HEK293 (cell line): ENCODE measurements at regions not wholly inside any gene's neighbourhood (a gene's known extent, or its start where the extent isn't known, plus 50 kb on each side); places are given as distances from the start of the nearest gene placed in this dataset.

Experiments
- BCL11B ChIP-seq: fragments of 450-650 bp; formaldehyde crosslinking; IDR thresholded peaks from 2 replicates; pipeline ENCODE4 v1.5.1; 2016; ENCODE audit warnings: low read depth, missing biosample characterization, missing genetic modification characterization
- BCL6B ChIP-seq: fragments of 450-650 bp; formaldehyde crosslinking; IDR thresholded peaks from 2 replicates; pipeline ENCODE4 v1.5.1; 2017; ENCODE audit warnings: missing biosample characterization, missing genetic modification characterization
- FEZF1 ChIP-seq: fragments of 450-650 bp; formaldehyde crosslinking; IDR thresholded peaks from 2 replicates; pipeline ENCODE4 v1.5.1; 2016; ENCODE audit warnings: missing biosample characterization, missing genetic modification characterization
- GLIS1 ChIP-seq: fragments of 450-650 bp; formaldehyde crosslinking; IDR thresholded peaks from 2 replicates; pipeline ENCODE4 v1.5.1; 2016; ENCODE audit warnings: missing biosample characterization, missing genetic modification characterization
- KLF10 ChIP-seq: fragments of 450-650 bp; IDR thresholded peaks from 2 replicates; pipeline ENCODE4 v1.5.1; 2018; ENCODE audit warnings: missing biosample characterization, mild to moderate bottlenecking, missing genetic modification characterization
- KLF7 ChIP-seq: fragments of 450-650 bp; formaldehyde crosslinking; IDR thresholded peaks from 2 replicates; pipeline ENCODE4 v1.5.1; 2016; ENCODE audit warnings: missing biosample characterization, missing genetic modification characterization, borderline replicate concordance
- KLF9 ChIP-seq: fragments of 450-650 bp; formaldehyde crosslinking; IDR thresholded peaks from 2 replicates; pipeline ENCODE4 v1.5.1; 2016; ENCODE audit warnings: missing biosample characterization, missing genetic modification characterization, low read depth
- REPIN1 ChIP-seq: fragments of 450-650 bp; formaldehyde crosslinking; IDR thresholded peaks from 2 replicates; pipeline ENCODE4 v1.5.1; 2017; ENCODE audit warnings: missing biosample characterization, missing genetic modification characterization, low read depth
- ZBTB6 ChIP-seq: fragments of 450-650 bp; formaldehyde crosslinking; IDR thresholded peaks from 2 replicates; pipeline ENCODE4 v1.5.1; 2017; ENCODE audit warnings: missing biosample characterization, missing genetic modification characterization
- ZEB2 ChIP-seq: fragments of 450-650 bp; formaldehyde crosslinking; IDR thresholded peaks from 2 replicates; pipeline ENCODE4 v1.5.1; 2016; ENCODE audit warnings: missing biosample characterization, missing genetic modification characterization
- ZFHX2 ChIP-seq: fragments of 450-650 bp; formaldehyde crosslinking; conservative IDR thresholded peaks from 2 replicates; pipeline ENCODE4 v1.5.1; 2016; ENCODE audit warnings: missing biosample characterization, missing genetic modification characterization
- ZFP3 ChIP-seq: fragments of 450-650 bp; formaldehyde crosslinking; IDR thresholded peaks from 2 replicates; pipeline ENCODE4 v1.5.1; 2016; ENCODE audit warnings: low read depth, missing biosample characterization, missing genetic modification characterization
- ZNF16 ChIP-seq: fragments of 450-650 bp; formaldehyde crosslinking; IDR thresholded peaks from 2 replicates; pipeline ENCODE4 v1.5.1; 2016; ENCODE audit warnings: low read depth, missing biosample characterization, missing genetic modification characterization
- ZNF184 ChIP-seq: fragments of 450-650 bp; IDR thresholded peaks from 2 replicates; pipeline ENCODE4 v1.5.1; 2018; ENCODE audit warnings: missing biosample characterization, mild to moderate bottlenecking, missing genetic modification characterization
- ZNF394 ChIP-seq: fragments of 450-650 bp; formaldehyde crosslinking; IDR thresholded peaks from 2 replicates; pipeline ENCODE4 v1.5.1; 2016; ENCODE audit warnings: missing biosample characterization, missing genetic modification characterization, mild to moderate bottlenecking, moderate library complexity, borderline replicate concordance
- ZNF433 ChIP-seq: fragments of 450-650 bp; formaldehyde crosslinking; IDR thresholded peaks from 2 replicates; pipeline ENCODE4 v1.5.1; 2016; ENCODE audit warnings: missing biosample characterization, missing genetic modification characterization, low read depth
- ZNF473 ChIP-seq: fragments of 450-650 bp; formaldehyde crosslinking; IDR thresholded peaks from 2 replicates; pipeline ENCODE4 v1.5.1; 2017; ENCODE audit warnings: missing biosample characterization, missing genetic modification characterization
- ZNF48 ChIP-seq: fragments of 450-650 bp; formaldehyde crosslinking; IDR thresholded peaks from 2 replicates; pipeline ENCODE4 v1.5.1; 2016; ENCODE audit warnings: missing biosample characterization, missing genetic modification characterization
- ZNF501 ChIP-seq: fragments of 450-650 bp; formaldehyde crosslinking; IDR thresholded peaks from 2 replicates; pipeline ENCODE4 v1.5.1; 2016; ENCODE audit warnings: missing biosample characterization, missing genetic modification characterization
- ZNF629 ChIP-seq: fragments of 450-650 bp; formaldehyde crosslinking; IDR thresholded peaks from 2 replicates; pipeline ENCODE4 v1.5.1; 2017; ENCODE audit warnings: missing biosample characterization, missing genetic modification characterization
- ZNF76 ChIP-seq: fragments of 450-650 bp; formaldehyde crosslinking; IDR thresholded peaks from 2 replicates; pipeline ENCODE4; 2016; ENCODE audit warnings: low read depth, missing biosample characterization, missing genetic modification characterization, borderline replicate concordance
- ZNF843 ChIP-seq: fragments of 450-650 bp; formaldehyde crosslinking; IDR thresholded peaks from 2 replicates; pipeline ENCODE4 v1.5.1; 2016; ENCODE audit warnings: missing biosample characterization, missing genetic modification characterization
- ZSCAN23 ChIP-seq: fragments of 450-650 bp; formaldehyde crosslinking; IDR thresholded peaks from 2 replicates; pipeline ENCODE4 v1.5.1; 2016; ENCODE audit warnings: missing biosample characterization, missing genetic modification characterization
- ZSCAN30 ChIP-seq: fragments of 450-650 bp; IDR thresholded peaks from 2 replicates; pipeline ENCODE4 v1.5.1; 2018; ENCODE audit warnings: missing biosample characterization, mild to moderate bottlenecking, missing genetic modification characterization, moderate library complexity
- TF ChIP-seq, protein P1 (sequence below): fragments of 450-650 bp; formaldehyde crosslinking; IDR thresholded peaks from 2 replicates; pipeline ENCODE4 v1.5.1; 2016; ENCODE audit warnings: missing biosample characterization, missing genetic modification characterization
- TF ChIP-seq, protein P2 (sequence below): fragments of 450-650 bp; formaldehyde crosslinking; IDR thresholded peaks from 2 replicates; pipeline ENCODE4 v1.5.1; 2016; ENCODE audit warnings: missing biosample characterization, missing genetic modification characterization
- TF ChIP-seq, protein P3 (sequence below): fragments of 450-650 bp; formaldehyde crosslinking; IDR thresholded peaks from 2 replicates; pipeline ENCODE4 v1.5.1; 2017; ENCODE audit warnings: missing biosample characterization, missing genetic modification characterization
- TF ChIP-seq, protein P4 (sequence below): fragments of 450-650 bp; IDR thresholded peaks from 2 replicates; pipeline ENCODE4 v1.5.1; 2018; ENCODE audit warnings: missing biosample characterization, mild to moderate bottlenecking, missing genetic modification characterization
- TF ChIP-seq, protein P5 (sequence below): fragments of 450-650 bp; formaldehyde crosslinking; IDR thresholded peaks from 2 replicates; pipeline ENCODE4; 2016; ENCODE audit warnings: missing biosample characterization, missing genetic modification characterization

DNA sequence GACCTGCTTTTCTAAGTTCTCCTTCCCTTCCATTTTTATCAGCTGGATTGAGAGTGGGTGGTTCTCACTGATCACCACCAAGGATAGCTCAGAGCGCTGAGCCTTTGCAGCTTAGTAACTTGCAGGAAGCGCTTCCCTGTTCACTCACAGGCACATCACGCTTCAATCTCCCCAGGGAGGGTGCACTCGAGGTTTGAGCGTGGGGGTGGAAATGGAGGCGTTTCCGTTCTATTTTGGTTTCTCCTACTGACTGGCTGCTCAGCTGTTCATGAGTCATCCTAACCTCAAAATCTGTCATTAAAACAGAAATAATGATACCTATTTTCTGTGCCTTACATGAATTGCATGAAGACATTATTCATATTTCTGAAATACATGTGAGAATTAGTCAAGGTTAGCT, 292.1 kb downstream of the SPRY2 start (continued):
- TF ChIP-seq, protein P1, sequence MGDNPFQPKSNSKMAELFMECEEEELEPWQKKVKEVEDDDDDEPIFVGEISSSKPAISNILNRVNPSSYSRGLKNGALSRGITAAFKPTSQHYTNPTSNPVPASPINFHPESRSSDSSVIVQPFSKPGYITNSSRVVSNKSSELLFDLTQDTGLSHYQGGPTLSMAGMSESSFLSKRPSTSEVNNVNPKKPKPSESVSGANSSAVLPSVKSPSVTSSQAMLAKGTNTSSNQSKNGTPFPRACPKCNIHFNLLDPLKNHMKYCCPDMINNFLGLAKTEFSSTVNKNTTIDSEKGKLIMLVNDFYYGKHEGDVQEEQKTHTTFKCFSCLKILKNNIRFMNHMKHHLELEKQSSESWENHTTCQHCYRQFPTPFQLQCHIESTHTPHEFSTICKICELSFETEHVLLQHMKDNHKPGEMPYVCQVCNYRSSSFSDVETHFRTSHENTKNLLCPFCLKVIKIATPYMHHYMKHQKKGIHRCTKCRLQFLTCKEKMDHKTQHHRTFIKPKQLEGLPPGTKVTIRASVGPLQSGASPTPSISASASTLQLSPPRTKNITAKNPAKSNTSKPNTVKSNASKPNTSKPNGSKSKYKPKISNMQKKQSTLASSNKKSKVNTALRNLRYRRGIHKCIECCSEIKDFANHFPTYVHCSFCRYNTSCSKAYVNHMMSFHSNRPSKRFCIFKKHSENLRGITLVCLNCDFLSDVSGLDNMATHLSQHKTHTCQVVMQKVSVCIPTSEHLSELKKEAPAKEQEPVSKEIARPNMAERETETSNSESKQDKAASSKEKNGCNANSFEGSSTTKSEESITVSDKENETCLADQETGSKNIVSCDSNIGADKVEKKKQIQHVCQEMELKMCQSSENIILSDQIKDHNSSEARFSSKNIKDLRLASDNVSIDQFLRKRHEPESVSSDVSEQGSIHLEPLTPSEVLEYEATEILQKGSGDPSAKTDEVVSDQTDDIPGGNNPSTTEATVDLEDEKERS (tag by site-specific recombination): no peak
- TF ChIP-seq BCL6B (tag by site-specific recombination): peak; percentile 93
- TF ChIP-seq, protein P2, sequence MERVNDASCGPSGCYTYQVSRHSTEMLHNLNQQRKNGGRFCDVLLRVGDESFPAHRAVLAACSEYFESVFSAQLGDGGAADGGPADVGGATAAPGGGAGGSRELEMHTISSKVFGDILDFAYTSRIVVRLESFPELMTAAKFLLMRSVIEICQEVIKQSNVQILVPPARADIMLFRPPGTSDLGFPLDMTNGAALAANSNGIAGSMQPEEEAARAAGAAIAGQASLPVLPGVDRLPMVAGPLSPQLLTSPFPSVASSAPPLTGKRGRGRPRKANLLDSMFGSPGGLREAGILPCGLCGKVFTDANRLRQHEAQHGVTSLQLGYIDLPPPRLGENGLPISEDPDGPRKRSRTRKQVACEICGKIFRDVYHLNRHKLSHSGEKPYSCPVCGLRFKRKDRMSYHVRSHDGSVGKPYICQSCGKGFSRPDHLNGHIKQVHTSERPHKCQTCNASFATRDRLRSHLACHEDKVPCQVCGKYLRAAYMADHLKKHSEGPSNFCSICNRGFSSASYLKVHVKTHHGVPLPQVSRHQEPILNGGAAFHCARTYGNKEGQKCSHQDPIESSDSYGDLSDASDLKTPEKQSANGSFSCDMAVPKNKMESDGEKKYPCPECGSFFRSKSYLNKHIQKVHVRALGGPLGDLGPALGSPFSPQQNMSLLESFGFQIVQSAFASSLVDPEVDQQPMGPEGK (tag by site-specific recombination): peak; percentile 67
- no peak for TF ChIP-seq ZSCAN23 (tag by site-specific recombination)
- TF ChIP-seq KLF7 (tag by site-specific recombination): no peak
- TF ChIP-seq ZNF394 (tag by site-specific recombination): peak; percentile 46; the same call in 1 of the 2 replicates
- TF ChIP-seq ZFHX2 (tag by site-specific recombination): peak; percentile 95
- TF ChIP-seq ZNF843 (tag by site-specific recombination): peak; percentile 33; the same call in 1 of the 2 replicates
- TF ChIP-seq ZNF48 (tag by site-specific recombination): no peak
- TF ChIP-seq BCL11B (tag by site-specific recombination): no peak
- TF ChIP-seq ZNF473 (tag by site-specific recombination): no peak
- peak; percentile 17; the same call in 1 of the 2 replicates for TF ChIP-seq GLIS1
- peak; percentile 38; the same call in 1 of the 2 replicates for TF ChIP-seq KLF9 (tag by site-specific recombination)
- TF ChIP-seq, protein P3, sequence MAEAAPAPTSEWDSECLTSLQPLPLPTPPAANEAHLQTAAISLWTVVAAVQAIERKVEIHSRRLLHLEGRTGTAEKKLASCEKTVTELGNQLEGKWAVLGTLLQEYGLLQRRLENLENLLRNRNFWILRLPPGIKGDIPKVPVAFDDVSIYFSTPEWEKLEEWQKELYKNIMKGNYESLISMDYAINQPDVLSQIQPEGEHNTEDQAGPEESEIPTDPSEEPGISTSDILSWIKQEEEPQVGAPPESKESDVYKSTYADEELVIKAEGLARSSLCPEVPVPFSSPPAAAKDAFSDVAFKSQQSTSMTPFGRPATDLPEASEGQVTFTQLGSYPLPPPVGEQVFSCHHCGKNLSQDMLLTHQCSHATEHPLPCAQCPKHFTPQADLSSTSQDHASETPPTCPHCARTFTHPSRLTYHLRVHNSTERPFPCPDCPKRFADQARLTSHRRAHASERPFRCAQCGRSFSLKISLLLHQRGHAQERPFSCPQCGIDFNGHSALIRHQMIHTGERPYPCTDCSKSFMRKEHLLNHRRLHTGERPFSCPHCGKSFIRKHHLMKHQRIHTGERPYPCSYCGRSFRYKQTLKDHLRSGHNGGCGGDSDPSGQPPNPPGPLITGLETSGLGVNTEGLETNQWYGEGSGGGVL: no peak; the same call in 1 of the 2 replicates
- peak; percentile 58 for TF ChIP-seq ZNF629 (tag by site-specific recombination)
- TF ChIP-seq REPIN1 (tag by site-specific recombination): no peak
- TF ChIP-seq ZSCAN30: no peak
- no peak for TF ChIP-seq ZNF433 (tag by site-specific recombination)
- peak; percentile 71 for TF ChIP-seq ZNF501 (tag by site-specific recombination)
- TF ChIP-seq ZNF184: no peak
- TF ChIP-seq FEZF1 (tag by site-specific recombination): 0 out of 2 replicates have a peak, but pooled peaks have one; percentile 27
- TF ChIP-seq, protein P4, sequence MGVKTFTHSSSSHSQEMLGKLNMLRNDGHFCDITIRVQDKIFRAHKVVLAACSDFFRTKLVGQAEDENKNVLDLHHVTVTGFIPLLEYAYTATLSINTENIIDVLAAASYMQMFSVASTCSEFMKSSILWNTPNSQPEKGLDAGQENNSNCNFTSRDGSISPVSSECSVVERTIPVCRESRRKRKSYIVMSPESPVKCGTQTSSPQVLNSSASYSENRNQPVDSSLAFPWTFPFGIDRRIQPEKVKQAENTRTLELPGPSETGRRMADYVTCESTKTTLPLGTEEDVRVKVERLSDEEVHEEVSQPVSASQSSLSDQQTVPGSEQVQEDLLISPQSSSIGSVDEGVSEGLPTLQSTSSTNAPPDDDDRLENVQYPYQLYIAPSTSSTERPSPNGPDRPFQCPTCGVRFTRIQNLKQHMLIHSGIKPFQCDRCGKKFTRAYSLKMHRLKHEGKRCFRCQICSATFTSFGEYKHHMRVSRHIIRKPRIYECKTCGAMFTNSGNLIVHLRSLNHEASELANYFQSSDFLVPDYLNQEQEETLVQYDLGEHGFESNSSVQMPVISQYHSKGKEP (tag by site-specific recombination): no peak
- no peak for TF ChIP-seq ZNF76 (tag by site-specific recombination)
- TF ChIP-seq ZBTB6 (tag by site-specific recombination): no peak
- peak; percentile 87 for TF ChIP-seq KLF10
- TF ChIP-seq ZEB2 (tag by site-specific recombination): peak; percentile 62
- no peak for TF ChIP-seq ZFP3 (tag by site-specific recombination)
- TF ChIP-seq ZNF16: no peak
- TF ChIP-seq, protein P5, sequence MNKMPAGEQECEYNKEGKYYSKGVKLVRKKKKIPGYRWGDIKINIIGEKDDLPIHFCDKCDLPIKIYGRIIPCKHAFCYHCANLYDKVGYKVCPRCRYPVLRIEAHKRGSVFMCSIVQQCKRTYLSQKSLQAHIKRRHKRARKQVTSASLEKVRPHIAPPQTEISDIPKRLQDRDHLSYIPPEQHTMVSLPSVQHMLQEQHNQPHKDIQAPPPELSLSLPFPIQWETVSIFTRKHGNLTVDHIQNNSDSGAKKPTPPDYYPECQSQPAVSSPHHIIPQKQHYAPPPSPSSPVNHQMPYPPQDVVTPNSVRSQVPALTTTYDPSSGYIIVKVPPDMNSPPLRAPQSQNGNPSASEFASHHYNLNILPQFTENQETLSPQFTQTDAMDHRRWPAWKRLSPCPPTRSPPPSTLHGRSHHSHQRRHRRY: no peak
